ENCODE measurements at regions not wholly inside any gene's neighbourhood (a gene's known extent, or its start where the extent isn't known, plus 50 kb on each side); places are given as distances from the start of the nearest gene placed in this dataset.

DNA sequence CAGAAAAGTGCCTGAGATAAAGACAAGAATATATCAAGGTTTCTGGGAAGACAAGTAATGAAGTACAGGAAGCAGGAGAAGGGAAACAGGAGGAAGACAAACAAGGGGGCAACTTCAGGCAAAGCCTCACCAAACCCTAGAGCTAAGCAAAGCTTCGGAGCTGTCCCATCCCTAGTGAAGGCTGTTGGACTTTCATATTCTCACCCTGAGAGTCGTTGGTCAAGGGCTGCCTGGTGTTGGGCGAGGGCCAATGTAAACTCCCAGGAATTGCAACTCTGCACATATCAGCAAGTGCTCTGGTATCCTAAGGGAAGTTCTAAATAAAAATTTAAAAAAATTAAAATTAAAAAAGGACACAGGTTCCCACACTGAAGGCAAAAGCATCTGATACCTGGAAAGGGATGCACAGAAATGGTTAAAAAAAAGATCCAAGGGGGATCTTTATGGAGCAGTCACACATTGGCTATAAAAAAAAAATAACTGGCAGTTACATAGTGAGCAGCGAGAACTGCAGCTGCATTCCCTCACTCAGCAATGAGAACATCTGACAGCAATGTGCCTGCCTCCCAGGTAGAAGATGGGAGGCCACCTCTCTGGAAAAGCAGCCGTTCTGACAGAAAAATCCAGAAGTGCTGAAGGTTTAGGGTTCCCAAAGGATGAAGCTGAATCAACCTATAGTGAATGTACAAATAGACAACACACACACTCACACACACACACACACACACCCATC, 304.7 kb downstream of the WDR11 start:
- no peak overlapping the region for H3K9ac ChIP-seq (ENCODE audit: low read length)
- no peak overlapping the region for H3K27ac ChIP-seq (ENCODE audit: low read depth, low read length)
- H3K27me3 ChIP-seq (ENCODE audit: control insufficient read depth, insufficient read depth, low read length) = no peaks in the 10 kb centered on the region
- no peaks in the 10 kb centered on the region for H3K36me3 ChIP-seq (ENCODE audit: control insufficient read depth, insufficient read depth, low read length)
- no peak overlapping the region for H3K4me3 ChIP-seq (ENCODE audit: low read depth, low read length)
- H3K9me3 ChIP-seq (ENCODE audit: control insufficient read depth, insufficient read depth, low read depth, low read length) = no peaks in the 10 kb centered on the region; the same call in 1 of the 2 replicates
- H3K4me1 ChIP-seq (ENCODE audit: control insufficient read depth, insufficient read depth, low read length) = no peaks in the 10 kb centered on the region; the same call in 1 of the 2 replicates

DNA sequence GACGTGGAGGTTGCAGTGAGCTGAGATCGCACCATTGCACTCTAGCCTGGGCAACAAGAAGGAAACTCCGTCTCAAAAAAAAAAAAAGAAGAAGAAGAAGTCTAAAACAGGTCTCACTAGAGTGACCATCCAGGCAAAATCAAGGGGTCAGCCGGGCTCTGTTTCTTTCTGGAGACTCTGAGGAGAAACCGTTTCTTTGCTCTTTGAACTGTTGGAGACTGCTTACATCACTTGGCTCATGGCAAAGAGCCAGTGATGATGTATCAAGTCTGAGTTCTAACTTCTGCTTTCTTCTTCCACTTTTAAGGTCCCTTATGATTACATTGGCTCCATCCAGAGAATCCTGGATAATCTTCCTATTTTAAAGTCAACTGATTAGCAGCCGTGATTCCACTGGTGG, 306.8 kb downstream of the WDR11 start:
- Histone ChIP-seq H3K36me3 (ENCODE audit: control insufficient read depth, insufficient read depth, low read length) (no peaks in the 10 kb centered on the region), H3K9ac (ENCODE audit: low read length) (no peak overlapping the region), H3K27ac (ENCODE audit: low read depth, low read length) (no peak overlapping the region)

DNA sequence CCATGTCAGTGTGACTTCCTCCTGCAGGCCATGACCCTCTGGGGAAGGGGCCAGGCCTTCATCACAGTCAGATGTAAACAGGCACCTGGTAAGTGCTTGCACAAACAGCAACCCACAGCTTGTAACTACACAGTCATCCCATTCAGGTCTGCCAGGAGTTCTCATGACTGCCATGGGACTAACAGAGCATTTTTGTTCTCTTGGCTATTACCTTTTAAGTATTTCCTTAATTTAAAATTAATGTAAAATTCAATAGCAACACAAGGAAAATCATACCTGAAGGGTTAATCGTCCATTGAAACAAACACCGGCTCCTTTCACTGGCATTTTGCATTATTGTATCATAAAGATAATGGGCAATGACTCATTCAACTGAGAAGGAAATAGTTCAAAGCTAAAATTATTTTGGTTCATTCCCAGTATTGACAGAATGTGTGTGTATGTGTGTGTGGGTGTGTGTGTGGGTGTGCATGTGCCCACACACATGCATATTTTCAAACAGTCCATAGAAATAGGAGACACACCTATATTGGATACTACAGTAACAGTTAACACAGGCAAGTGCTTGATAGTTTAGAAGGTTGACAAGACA, 307.9 kb downstream of the WDR11 start:
- H3K36me3 ChIP-seq (ENCODE audit: control insufficient read depth, insufficient read depth, low read length) = no peaks in the 10 kb centered on the region
- H3K27ac ChIP-seq (ENCODE audit: low read depth, low read length) = no peak overlapping the region
- H3K9ac ChIP-seq (ENCODE audit: low read length) = no peak overlapping the region
- H3K9me3 ChIP-seq (ENCODE audit: control insufficient read depth, insufficient read depth, low read depth, low read length) = no peaks in the 10 kb centered on the region
- no peaks in the 10 kb centered on the region for H3K4me1 ChIP-seq (ENCODE audit: control insufficient read depth, insufficient read depth, low read length)
- H3K4me3 ChIP-seq (ENCODE audit: low read depth, low read length) = no peak overlapping the region
- H3K27me3 ChIP-seq (ENCODE audit: control insufficient read depth, insufficient read depth, low read length) = no peaks in the 10 kb centered on the region

More for the DNA sequence above, 306.8 kb downstream of the WDR11 start:
- no peaks in the 10 kb centered on the region; the same call in 1 of the 2 replicates for H3K4me1 ChIP-seq (ENCODE audit: control insufficient read depth, insufficient read depth, low read length)
- no peak overlapping the region for H3K4me3 ChIP-seq (ENCODE audit: low read depth, low read length)
- H3K9me3 ChIP-seq (ENCODE audit: control insufficient read depth, insufficient read depth, low read depth, low read length) = no peaks in the 10 kb centered on the region
- H3K27me3 ChIP-seq (ENCODE audit: control insufficient read depth, insufficient read depth, low read length) = no peaks in the 10 kb centered on the region

DNA sequence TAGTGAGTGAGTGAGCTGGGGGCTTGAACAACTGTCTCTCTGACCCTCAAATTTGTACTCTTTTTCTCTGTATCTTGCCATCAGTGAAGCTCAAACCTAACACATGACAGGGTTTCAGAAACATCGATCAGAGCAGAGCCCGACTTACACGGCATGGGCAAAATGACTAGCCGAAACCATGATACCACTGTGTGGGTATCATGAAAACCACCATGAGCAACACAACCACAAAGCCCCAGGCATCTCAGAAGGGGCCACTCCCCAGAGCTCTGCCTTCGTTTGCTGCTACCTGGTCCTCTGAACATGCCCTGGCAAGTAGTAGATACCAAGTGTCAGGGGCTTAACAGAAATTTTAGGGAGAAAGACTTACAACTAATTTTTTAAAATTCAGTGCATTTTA, 308.5 kb downstream of the WDR11 start:
- Histone ChIP-seq H3K9me3 (ENCODE audit: control insufficient read depth, insufficient read depth, low read depth, low read length) (no peaks in the 10 kb centered on the region), H3K9ac (ENCODE audit: low read length) (no peak overlapping the region), H3K4me1 (ENCODE audit: control insufficient read depth, insufficient read depth, low read length) (no peaks in the 10 kb centered on the region), H3K4me3 (ENCODE audit: low read depth, low read length) (no peak overlapping the region), H3K36me3 (ENCODE audit: control insufficient read depth, insufficient read depth, low read length) (no peaks in the 10 kb centered on the region), H3K27ac (ENCODE audit: low read depth, low read length) (no peak overlapping the region), H3K27me3 (ENCODE audit: control insufficient read depth, insufficient read depth, low read length) (no peaks in the 10 kb centered on the region)

DNA sequence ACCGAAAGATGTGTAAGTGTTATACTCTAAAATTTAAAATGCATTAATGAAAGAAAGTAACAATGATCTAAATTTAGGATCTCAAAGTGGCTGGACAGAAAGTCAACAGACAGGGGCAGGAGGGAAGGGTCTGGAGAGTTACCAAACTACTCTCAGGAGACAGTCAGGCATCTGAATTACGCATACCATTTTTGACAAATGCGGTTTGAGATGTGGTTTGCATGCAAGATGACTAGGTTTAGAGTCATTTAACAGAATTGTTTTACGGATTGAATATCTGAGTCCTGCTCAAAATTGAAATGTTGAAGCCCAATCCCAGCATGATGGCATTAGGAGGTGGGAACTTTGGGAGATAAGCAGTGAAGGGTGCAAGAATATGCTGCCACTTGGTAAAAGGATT, 314.1 kb downstream of the WDR11 start:
- H3K4me3 ChIP-seq (ENCODE audit: low read depth, low read length) = no peak overlapping the region
- no peaks in the 10 kb centered on the region for H3K27me3 ChIP-seq (ENCODE audit: control insufficient read depth, insufficient read depth, low read length)
- H3K36me3 ChIP-seq (ENCODE audit: control insufficient read depth, insufficient read depth, low read length) = no peaks in the 10 kb centered on the region
- H3K4me1 ChIP-seq (ENCODE audit: control insufficient read depth, insufficient read depth, low read length) = no peaks in the 10 kb centered on the region
- H3K27ac ChIP-seq (ENCODE audit: low read depth, low read length) = no peak overlapping the region
- no peaks in the 10 kb centered on the region for H3K9me3 ChIP-seq (ENCODE audit: control insufficient read depth, insufficient read depth, low read depth, low read length)
- H3K9ac ChIP-seq (ENCODE audit: low read length) = no peak overlapping the region

DNA sequence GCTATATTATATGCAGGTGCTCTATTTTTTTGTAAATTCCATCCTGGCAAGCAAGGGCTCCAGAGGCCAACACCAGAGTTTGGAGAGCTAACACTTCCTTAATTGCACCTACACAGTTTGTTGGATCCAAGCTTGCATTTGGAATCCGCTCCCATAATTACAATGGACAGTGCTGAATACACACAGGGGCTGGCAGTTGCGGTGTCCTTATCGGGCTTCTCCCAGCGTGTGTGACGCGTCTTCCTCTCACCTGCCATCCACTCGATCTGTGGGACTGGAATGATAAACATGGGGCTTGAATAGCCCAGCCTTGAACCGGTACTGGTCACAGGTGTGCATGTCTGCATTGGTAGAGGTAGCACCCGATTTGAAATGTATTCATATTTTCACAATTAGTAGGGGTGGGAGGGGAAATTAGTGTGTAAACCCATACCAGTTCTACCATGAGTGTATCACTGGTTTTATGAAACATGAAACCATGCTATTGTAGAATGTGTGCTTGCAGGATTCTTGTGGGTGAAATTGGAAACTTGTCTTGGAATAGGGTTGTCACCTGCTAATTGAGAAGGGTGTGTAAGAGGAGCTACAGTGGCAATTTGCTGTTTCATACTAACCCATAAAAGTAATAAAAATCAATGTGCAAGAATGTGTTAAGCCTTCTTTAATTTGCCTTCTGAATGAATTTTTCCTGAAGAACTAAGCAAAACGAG, 316.5 kb downstream of the WDR11 start:
- Histone ChIP-seq H3K4me3 (ENCODE audit: low read depth, low read length) (no peak overlapping the region), H3K4me1 (ENCODE audit: control insufficient read depth, insufficient read depth, low read length) (no peaks in the 10 kb centered on the region)

DNA sequence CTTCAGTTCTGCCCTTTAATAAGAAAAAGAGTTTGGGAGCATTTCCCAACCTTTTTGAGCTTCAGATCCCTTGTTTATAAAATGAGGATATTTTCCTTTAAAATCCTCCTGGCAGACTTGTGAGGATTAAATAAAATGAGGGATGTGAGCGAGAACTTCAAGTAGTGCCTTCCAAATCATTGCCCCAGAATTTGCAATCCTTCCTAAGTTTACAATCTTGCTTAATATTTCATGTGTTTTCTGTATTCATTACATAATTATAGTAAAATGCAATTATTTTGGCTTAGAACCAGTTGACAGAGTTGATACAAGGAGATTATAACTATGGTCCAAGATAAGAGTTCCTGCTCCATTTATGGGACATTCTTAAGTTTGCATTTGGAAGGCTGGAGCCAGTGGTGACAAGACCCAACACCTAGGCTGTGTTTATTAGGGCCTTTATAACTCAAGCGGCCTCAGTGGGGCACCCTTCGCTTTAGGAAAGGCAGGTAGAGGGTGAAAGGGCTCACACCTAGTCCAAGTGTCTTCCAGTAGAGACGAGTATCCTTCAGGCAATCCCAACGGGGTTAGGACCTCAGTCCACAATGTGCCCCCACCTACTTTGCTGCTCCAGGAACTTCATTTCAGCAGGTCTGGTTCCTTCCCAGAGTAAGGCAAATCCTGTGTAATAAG, 317.5 kb downstream of the WDR11 start:
- H3K27ac ChIP-seq (ENCODE audit: low read depth, low read length) = no peak overlapping the region
- no peaks in the 10 kb centered on the region for H3K9me3 ChIP-seq (ENCODE audit: control insufficient read depth, insufficient read depth, low read depth, low read length)
- H3K4me3 ChIP-seq (ENCODE audit: low read depth, low read length) = no peak overlapping the region
- no peaks in the 10 kb centered on the region for H3K36me3 ChIP-seq (ENCODE audit: control insufficient read depth, insufficient read depth, low read length)
- no peaks in the 10 kb centered on the region for H3K4me1 ChIP-seq (ENCODE audit: control insufficient read depth, insufficient read depth, low read length)
- no peaks in the 10 kb centered on the region for H3K27me3 ChIP-seq (ENCODE audit: control insufficient read depth, insufficient read depth, low read length)
- no peak overlapping the region for H3K9ac ChIP-seq (ENCODE audit: low read length)

More for the DNA sequence above, 316.5 kb downstream of the WDR11 start:
- Histone ChIP-seq H3K9ac (ENCODE audit: low read length) (no peak overlapping the region), H3K36me3 (ENCODE audit: control insufficient read depth, insufficient read depth, low read length) (no peaks in the 10 kb centered on the region), H3K27ac (ENCODE audit: low read depth, low read length) (no peak overlapping the region), H3K9me3 (ENCODE audit: control insufficient read depth, insufficient read depth, low read depth, low read length) (no peaks in the 10 kb centered on the region), H3K27me3 (ENCODE audit: control insufficient read depth, insufficient read depth, low read length) (no peaks in the 10 kb centered on the region)

DNA sequence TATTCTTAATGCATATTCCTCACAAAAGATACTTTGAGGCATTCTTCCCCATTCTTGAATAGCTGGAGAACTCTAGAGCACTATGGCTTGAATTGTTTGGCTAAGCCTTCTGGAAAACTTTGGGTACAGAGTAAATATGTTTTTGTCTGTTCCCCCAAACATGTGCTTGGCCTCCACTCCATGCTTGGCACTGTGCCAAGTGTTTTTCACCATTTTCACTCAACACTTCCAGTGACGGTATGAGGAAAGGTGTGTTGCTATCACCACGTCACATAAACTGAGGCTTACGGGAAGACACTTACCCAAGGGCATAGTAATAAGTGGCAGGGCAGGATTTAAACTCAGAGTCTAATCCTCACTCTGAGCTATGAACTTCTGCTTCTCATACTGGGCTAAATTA, 318.2 kb downstream of the WDR11 start:
- H3K4me1 ChIP-seq (ENCODE audit: control insufficient read depth, insufficient read depth, low read length) = no peaks in the 10 kb centered on the region
- no peak overlapping the region for H3K27ac ChIP-seq (ENCODE audit: low read depth, low read length)
- no peaks in the 10 kb centered on the region for H3K9me3 ChIP-seq (ENCODE audit: control insufficient read depth, insufficient read depth, low read depth, low read length)
- H3K4me3 ChIP-seq (ENCODE audit: low read depth, low read length) = no peak overlapping the region
- H3K9ac ChIP-seq (ENCODE audit: low read length) = no peak overlapping the region
- H3K27me3 ChIP-seq (ENCODE audit: control insufficient read depth, insufficient read depth, low read length) = no peaks in the 10 kb centered on the region
- H3K36me3 ChIP-seq (ENCODE audit: control insufficient read depth, insufficient read depth, low read length) = no peaks in the 10 kb centered on the region

DNA sequence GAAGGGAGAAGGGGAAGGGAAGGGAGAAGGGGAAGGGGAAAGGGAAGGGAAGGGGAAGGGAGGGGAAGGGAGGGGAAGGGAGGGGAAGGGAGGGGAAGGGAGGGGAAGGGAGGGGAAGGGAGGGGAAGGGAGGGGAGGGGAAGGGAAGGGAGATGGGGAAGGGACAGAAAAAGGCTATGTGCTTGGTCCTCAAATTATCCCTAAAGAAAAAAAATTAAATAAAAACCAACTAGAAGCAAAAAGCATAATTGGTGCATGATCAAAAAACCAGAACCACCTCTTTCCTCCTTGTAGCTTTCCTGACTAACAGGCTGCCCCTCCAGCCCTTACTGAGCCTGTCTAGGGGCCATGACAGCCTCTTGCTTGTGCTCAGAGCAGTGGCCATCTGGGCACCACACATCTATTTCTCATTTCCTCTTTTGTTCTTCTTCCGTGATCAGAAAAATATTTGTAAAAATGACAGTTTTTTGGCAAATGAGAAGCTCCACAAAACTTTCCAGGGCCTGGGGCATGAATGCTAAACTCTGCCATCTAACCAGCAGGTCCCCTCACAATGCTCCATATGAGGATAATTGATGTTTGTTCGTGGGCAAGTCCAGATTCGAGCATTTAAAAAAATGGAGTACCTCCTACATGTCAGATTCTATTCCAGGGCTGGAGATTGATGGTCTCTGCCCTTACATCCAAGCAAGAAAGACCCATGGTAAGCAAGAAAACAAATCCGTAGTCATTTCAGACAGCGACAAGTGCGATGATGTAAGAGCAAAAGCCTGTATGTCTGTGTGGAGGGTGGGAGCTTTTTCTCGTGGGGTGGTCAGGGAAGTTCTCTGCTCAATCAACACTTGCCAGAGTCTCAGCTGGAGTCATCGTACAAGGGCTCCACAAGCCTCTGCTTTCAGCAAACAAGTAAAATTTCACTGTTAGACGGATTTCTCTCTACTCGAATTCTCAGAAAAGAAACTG, 320.9 kb downstream of the WDR11 start:
- Histone ChIP-seq H3K27ac (ENCODE audit: low read depth, low read length) (no peak overlapping the region), H3K4me1 (ENCODE audit: control insufficient read depth, insufficient read depth, low read length) (no peaks in the 10 kb centered on the region), H3K4me3 (ENCODE audit: low read depth, low read length) (no peak overlapping the region), H3K9ac (ENCODE audit: low read length) (no peak overlapping the region), H3K36me3 (ENCODE audit: control insufficient read depth, insufficient read depth, low read length) (no peaks in the 10 kb centered on the region), H3K9me3 (ENCODE audit: control insufficient read depth, insufficient read depth, low read depth, low read length) (no peaks in the 10 kb centered on the region), H3K27me3 (ENCODE audit: control insufficient read depth, insufficient read depth, low read length) (no peaks in the 10 kb centered on the region)

DNA sequence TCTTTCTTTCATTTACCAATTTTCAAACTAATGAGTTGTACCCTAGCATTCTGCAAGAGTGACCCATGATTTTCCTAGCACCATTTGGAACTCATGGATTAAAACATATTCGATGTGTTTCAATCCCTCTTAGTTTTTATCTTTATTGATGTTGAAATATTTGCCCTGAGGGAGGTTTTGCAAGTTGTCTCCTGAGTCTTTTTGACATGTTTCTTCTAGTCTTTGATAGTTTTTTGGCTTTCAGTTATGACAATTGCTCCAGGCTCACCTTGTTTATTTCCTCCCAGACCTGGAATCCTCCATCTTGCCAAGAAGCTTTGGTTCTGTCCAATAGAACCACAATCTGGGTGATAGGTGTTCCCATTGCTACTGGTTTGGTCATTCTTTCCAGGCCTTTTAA, 327.8 kb downstream of the WDR11 start:
- no peaks in the 10 kb centered on the region for H3K36me3 ChIP-seq (ENCODE audit: control insufficient read depth, insufficient read depth, low read length)
- H3K27ac ChIP-seq (ENCODE audit: low read depth, low read length) = no peak overlapping the region
- no peaks in the 10 kb centered on the region for H3K9me3 ChIP-seq (ENCODE audit: control insufficient read depth, insufficient read depth, low read depth, low read length)
- no peak overlapping the region for H3K4me3 ChIP-seq (ENCODE audit: low read depth, low read length)
- H3K27me3 ChIP-seq (ENCODE audit: control insufficient read depth, insufficient read depth, low read length) = no peaks in the 10 kb centered on the region
- no peaks in the 10 kb centered on the region for H3K4me1 ChIP-seq (ENCODE audit: control insufficient read depth, insufficient read depth, low read length)
- no peak overlapping the region for H3K9ac ChIP-seq (ENCODE audit: low read length)

All from HUES6 (cell line).